ENCODE measurements at regions not wholly inside any gene's neighbourhood (a gene's known extent, or its start where the extent isn't known, plus 50 kb on each side); places are given as distances from the start of the nearest gene placed in this dataset.
A peak's percentile ranks its signal among the peaks of the same experiment; 100 is the strongest.
"Not testable (repeated sequence)": the region's sequence is repeated elsewhere in the genome, so short reads cannot be mapped to it uniquely, and the experiment has no call there.

GRCh38 chr6:11486959-11487358 lies 50.6 kb upstream of the TMEM170B start:
- DNase-seq (ENCODE audit: low read depth in 4 of 4, low spot score in 3 of 4) = no peak

DNA sequence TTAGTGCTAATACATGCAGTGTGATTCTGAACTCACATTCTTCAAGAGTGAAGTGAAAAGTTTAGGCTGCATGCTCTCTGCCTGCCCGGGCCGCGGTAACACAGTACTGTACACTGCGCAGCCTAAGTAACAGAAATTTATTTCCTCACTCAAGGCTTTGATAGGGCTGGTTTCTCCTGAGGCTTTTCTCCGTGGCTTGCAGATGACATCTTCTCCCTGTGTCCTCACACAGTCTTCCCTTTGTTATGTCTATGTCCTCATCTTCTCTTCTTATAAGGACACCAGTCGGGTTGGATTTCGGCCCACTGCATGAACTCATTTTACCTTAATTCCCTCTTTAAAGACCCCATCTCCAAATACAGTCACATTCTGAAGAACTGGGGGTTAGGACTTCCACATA lies 51.1 kb upstream of the TMEM170B start:
- DNase-seq (ENCODE audit: low read depth in 4 of 4, low spot score in 3 of 4) = no peak

GRCh38 chr6:11486051-11486450 lies 51.5 kb upstream of the TMEM170B start:
- DNase-seq (ENCODE audit: low read depth in 4 of 4, low spot score in 3 of 4) = no peak

DNA sequence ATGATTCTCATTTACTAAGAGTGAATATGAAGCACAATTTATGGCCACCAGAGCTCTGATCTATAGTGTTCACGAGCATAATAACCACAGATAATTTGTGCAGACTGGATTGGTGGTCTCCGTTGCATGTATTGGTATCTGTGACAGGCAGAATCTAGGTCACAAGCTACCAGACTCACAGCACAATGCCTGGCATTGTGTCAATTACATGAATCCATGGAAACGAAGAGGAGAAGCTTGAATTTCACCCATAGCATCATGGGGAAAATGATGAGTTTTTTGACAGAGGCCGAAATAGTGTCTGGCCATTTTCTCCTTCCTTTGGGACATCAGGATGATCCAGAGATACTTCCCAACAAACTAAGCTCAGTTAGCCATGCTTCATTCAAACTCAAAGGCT lies 52.3 kb upstream of the TMEM170B start:
- DNase-seq (ENCODE audit: low read depth in 4 of 4, low spot score in 3 of 4) = no peak

- no peak for DNase-seq (ENCODE audit: low read depth in 4 of 4, low spot score in 3 of 4)
Measured at GRCh38 chr6:11484441-11484840, 53.1 kb upstream of the TMEM170B start.

DNA sequence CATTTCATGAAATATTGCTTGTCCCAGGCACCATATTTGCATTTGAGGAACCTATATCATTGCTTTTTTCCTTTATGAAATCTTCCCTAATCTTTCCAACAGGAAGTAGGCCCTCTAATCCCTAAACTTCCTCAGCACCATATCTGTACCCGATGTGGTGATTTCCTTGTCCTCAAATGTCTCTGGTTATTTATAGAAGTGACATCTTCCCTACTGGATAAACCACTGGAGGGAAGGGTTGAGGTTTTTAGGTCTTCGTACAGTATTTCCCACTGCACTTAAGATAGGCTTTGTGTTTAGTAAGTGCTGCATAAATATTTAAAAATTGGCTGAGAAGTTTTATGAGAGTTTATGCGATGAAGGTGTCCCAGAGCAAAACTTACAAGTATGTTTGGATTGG lies 54.9 kb upstream of the TMEM170B start:
- DNase-seq (ENCODE audit: low read depth in 4 of 4, low spot score in 3 of 4) = no peak

- no peak for DNase-seq (ENCODE audit: low read depth in 4 of 4, low spot score in 3 of 4)
Measured at GRCh38 chr6:11480541-11480940, 57.0 kb upstream of the TMEM170B start.

DNA sequence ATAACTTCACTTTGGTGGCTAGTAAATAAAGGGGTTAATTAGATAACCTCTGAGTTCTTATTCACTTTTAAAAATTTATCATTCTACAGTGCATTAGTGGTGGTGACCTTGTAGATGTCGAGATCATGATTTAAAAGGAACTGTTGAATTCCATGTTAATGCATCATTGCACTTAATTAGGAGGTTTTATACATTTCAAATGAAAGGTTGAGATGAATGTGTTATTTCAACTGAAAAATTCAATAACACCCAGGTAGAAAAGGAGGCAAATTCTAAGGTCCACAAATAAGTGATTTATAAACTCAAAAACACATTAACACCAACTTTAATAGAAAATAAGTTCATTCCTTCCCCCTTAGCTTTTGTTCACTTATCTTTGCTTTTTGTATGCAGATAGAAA lies 58.3 kb upstream of the TMEM170B start:
- DNase-seq (ENCODE audit: low read depth in 4 of 4, low spot score in 3 of 4) = no peak

DNA sequence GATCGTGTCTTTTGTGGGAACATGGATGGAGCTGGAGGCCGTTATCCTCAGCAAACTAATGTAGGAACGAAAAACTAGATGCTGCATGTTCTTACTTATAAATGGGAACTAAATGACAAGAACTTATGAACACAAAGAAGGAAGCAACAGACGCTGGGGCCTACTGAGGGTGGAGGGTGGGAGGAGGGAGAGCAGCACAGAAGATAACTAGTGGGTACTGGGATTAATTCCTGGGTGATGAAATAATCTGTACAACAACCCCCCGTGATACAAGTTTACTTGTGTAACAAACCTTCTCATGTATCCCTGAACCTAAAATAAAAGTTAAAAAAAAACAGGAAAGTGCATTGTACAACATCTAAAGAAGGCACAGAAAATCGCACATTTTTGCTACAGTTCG lies 59.0 kb upstream of the TMEM170B start:
- no peak for DNase-seq (ENCODE audit: low read depth in 4 of 4, low spot score in 3 of 4)

DNA sequence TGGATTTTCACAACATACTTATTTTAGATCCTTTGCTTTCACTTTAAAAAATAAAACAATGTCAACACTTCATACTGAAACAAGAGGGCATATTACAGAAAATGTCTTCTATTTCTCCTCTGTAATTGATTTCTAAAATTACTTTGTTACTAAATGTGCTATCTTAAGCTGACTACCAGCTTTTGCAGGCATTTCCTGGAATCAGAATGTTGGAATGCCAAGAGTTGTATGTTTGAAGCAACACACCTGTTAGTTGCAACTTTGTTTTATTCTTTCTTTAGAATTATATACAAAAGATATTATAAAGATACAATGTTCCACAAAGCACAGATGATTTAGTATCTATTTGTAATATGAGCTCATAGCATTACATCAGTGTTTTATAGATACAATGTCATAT lies 62.5 kb upstream of the TMEM170B start:
- DNase-seq (ENCODE audit: low read depth in 4 of 4, low spot score in 3 of 4) = no peak

DNA sequence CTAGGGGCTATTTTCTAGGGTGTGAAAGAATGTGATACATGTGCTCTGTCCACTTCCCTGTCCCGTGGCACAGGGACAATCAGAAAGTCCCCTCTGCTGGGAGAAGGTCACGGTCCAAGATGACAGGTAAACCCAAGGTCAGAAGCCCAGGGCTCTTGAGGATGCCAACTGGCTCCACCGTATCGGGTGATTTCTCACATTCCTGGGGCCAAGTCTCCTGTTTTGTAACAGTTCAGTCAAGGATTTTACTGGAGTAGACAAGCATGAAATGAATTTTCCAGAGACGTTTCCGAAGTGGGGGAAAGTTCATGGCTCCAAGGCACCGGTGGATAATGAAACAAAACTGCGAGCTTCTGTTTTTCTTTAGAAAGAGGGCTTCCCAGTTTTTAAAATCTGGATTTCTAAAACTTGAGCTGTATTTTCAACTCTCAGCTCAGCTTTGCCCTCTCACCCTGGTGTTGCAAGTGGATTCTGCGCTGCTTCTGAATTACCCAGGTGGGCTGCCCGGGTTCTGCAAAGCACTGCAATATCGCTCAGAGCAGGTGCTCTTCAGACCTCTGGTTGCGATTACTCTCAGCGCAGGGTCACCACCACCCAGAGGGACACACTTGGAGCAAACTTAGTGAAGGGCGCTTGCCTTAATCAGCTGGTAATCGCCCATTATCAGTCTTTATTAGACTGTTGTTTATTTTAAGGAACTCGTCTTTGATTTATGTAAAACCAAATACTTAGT lies 64.4 kb upstream of the TMEM170B start:
- DNase-seq (ENCODE audit: low read depth in 4 of 4, low spot score in 3 of 4) = peak in 1 of 4 donors; percentile 43

DNA sequence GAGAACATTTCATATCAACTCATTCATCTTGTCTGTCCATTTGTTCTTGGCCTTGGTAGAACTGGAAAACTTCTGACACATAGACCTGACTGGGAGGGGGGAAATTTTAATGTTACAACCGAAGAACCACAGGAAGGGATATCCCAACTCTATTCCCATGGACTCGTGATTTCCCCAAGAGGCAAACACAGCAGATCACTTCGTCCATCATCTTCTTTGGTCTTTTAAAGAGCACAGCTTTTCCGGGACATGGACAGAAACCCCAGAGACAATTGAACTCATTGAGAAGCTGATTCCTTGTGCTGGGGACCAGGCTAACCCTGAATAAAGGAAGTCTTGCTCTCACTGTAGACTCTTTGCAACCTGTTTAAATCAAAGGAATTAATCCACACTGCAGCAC lies 66.3 kb upstream of the TMEM170B start:
- DNase-seq (ENCODE audit: low read depth in 4 of 4, low spot score in 3 of 4) = no peak

- no peak for DNase-seq (ENCODE audit: low read depth in 4 of 4, low spot score in 3 of 4)
Measured at GRCh38 chr6:11469684-11470083, 67.9 kb upstream of the TMEM170B start.

GRCh38 chr6:11468271-11468670 lies 69.3 kb upstream of the TMEM170B start:
- not testable (repeated sequence) for DNase-seq (ENCODE audit: low read depth in 4 of 4, low spot score in 3 of 4)

GRCh38 chr6:11467364-11467763 lies 70.2 kb upstream of the TMEM170B start:
- no peak for DNase-seq (ENCODE audit: low read depth in 4 of 4, low spot score in 3 of 4)

- no peak for DNase-seq (ENCODE audit: low read depth in 4 of 4, low spot score in 3 of 4)
Measured at GRCh38 chr6:11463398-11463780, 74.2 kb upstream of the TMEM170B start.

- DNase-seq (ENCODE audit: low read depth in 4 of 4, low spot score in 3 of 4) = no peak
Measured at GRCh38 chr6:11462742-11463397, 74.7 kb upstream of the TMEM170B start.

GRCh38 chr6:11460837-11461661 lies 76.5 kb upstream of the TMEM170B start:
- no peak for DNase-seq (ENCODE audit: low read depth in 4 of 4, low spot score in 3 of 4)

GRCh38 chr6:11460001-11460668 lies 77.4 kb upstream of the TMEM170B start:
- no peak for DNase-seq (ENCODE audit: low read depth in 4 of 4, low spot score in 3 of 4)

GRCh38 chr6:11459079-11459610 lies 78.4 kb upstream of the TMEM170B start:
- no peak for DNase-seq (ENCODE audit: low read depth in 4 of 4, low spot score in 3 of 4)

DNA sequence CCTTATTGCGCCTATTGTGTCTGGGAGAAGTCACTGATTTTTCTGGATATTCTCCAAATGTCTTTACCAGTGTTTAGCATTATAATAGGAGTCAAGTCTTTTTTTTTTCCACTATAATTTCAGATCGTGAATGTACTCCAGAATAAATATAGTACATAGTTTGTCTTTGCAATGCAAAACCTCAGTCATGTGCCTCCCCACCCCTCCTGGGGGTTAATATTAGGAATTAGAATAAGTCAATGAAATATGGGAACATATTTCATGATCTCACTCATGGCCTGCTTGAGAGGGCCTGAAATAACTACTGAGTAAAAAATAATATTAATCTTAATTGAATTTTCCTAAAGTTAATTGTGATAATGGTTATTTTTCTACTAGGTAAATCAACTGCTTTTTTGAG lies 79.0 kb upstream of the TMEM170B start:
- DNase-seq (ENCODE audit: low read depth in 4 of 4, low spot score in 3 of 4) = no peak
